Mucosa of rectum (tissue), 2 donors: ENCODE measurements at regions not wholly inside any gene's neighbourhood (a gene's known extent, or its start where the extent isn't known, plus 50 kb on each side); places are given as distances from the start of the nearest gene placed in this dataset.
"Not testable (repeated sequence)": the region's sequence is repeated elsewhere in the genome, so short reads cannot be mapped to it uniquely, and the experiment has no call there.

ENCODE experiments used
- H3K27ac ChIP-seq, 2 donors: one replicate each; pipeline ENCODE4 v1.7.0; 2013; ENCODE audit warnings: inconsistent platforms in 2 of 2, low read depth in 2 of 2, low read length in 2 of 2
- H3K27me3 ChIP-seq, 2 donors: one replicate each; pipeline ENCODE4 v1.7.0; 2013; ENCODE audit warnings: low read length in 2 of 2; ENCODE audit not compliant: control insufficient read depth in 2 of 2, insufficient read depth in 2 of 2
- H3K36me3 ChIP-seq, 2 donors: one replicate each; pipeline ENCODE4 v1.7.0; 2013; ENCODE audit warnings: low read length in 2 of 2; ENCODE audit not compliant: control insufficient read depth in 2 of 2, insufficient read depth in 2 of 2
- H3K4me1 ChIP-seq, 2 donors: one replicate each; pipeline ENCODE4 v1.7.0; 2013; ENCODE audit warnings: low read length in 2 of 2, mild to moderate bottlenecking in 1 of 2; ENCODE audit not compliant: control insufficient read depth in 2 of 2, insufficient read depth in 2 of 2
- H3K4me3 ChIP-seq, 2 donors: one replicate each; pipeline ENCODE4 v1.7.0; 2013; ENCODE audit warnings: low read length in 2 of 2
- H3K9ac ChIP-seq, 2 donors: one replicate each; pipeline ENCODE4 v1.7.0; 2013; ENCODE audit warnings: low read length in 2 of 2, low read depth in 1 of 2, mild to moderate bottlenecking in 1 of 2
- H3K9me3 ChIP-seq, 2 donors: one replicate each; pipeline ENCODE4 v1.7.0; 2013; ENCODE audit warnings: low read length in 2 of 2; ENCODE audit not compliant: control insufficient read depth in 2 of 2
- donor health status: healthy.
- donor health status: Normal muscosa, but diverticular disease.

GRCh38 chr6:19370831-19371230 lies 466.3 kb upstream of the ID4 start:
- Histone ChIP-seq H3K9ac (no peak overlapping the region), H3K36me3 (no peaks in the 10 kb centered on the region), H3K27me3 (no peaks in the 10 kb centered on the region), H3K27ac (no peak overlapping the region), H3K4me3 (no peak overlapping the region), H3K4me1 (no peaks in the 10 kb centered on the region), H3K9me3 (no peaks in the 10 kb centered on the region)

GRCh38 chr6:19375613-19376012 lies 461.6 kb upstream of the ID4 start:
- Histone ChIP-seq H3K4me3 (no peak overlapping the region), H3K27me3 (no peaks in the 10 kb centered on the region), H3K4me1 (no peaks in the 10 kb centered on the region), H3K36me3 (no peaks in the 10 kb centered on the region), H3K9ac (no peak overlapping the region), H3K9me3 (no peaks in the 10 kb centered on the region), H3K27ac (no peak overlapping the region)

- Histone ChIP-seq H3K27me3 (no peaks in the 10 kb centered on the region), H3K4me3 (no peak overlapping the region), H3K9me3 (no peaks in the 10 kb centered on the region), H3K4me1 (no peaks in the 10 kb centered on the region), H3K9ac (no peak overlapping the region), H3K36me3 (no peaks in the 10 kb centered on the region), H3K27ac (no peak overlapping the region)
Measured at GRCh38 chr6:19377722-19378121, 459.4 kb upstream of the ID4 start.

GRCh38 chr6:19380293-19380692 lies 456.9 kb upstream of the ID4 start:
- Histone ChIP-seq H3K36me3 (no peaks in the 10 kb centered on the region), H3K27ac (no peak overlapping the region), H3K4me3 (no peak overlapping the region), H3K9ac (no peak overlapping the region), H3K4me1 (no peaks in the 10 kb centered on the region), H3K27me3 (no peaks in the 10 kb centered on the region), H3K9me3 (no peaks in the 10 kb centered on the region)

DNA sequence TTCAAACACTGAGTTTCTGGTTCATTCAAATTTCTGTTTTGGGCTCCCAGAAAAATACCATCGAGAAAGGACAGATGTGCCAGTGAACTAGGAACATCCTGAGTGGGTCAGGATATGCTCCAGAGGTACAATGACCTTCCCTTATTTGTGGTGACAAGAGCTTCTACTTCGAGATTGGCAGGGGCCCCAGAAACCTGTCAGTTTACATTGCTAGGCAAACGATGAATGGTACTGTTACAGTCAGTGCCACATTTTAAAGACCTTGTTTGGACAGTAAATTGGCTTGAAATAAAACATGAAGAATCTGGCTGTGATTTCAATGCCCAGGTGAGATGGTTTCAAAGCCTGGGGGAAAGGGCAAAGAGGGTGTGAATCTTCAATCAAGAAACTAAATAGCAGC lies 454.5 kb upstream of the ID4 start:
- H3K36me3 ChIP-seq, result no peaks in the 10 kb centered on the region
- no peaks in the 10 kb centered on the region for H3K9me3 ChIP-seq
- no peaks in the 10 kb centered on the region for H3K27me3 ChIP-seq
- H3K4me3 ChIP-seq, result no peak overlapping the region
- no peak overlapping the region for H3K27ac ChIP-seq
- H3K4me1 ChIP-seq, result no peaks in the 10 kb centered on the region
- no peak overlapping the region for H3K9ac ChIP-seq

- H3K36me3 ChIP-seq, result no peaks in the 10 kb centered on the region
- H3K27me3 ChIP-seq, result no peaks in the 10 kb centered on the region
- no peaks in the 10 kb centered on the region for H3K4me1 ChIP-seq
- H3K4me3 ChIP-seq, result no peak overlapping the region
- H3K27ac ChIP-seq, result no peak overlapping the region
- H3K9ac ChIP-seq, result no peak overlapping the region
- H3K9me3 ChIP-seq, result no peaks in the 10 kb centered on the region
Measured at GRCh38 chr6:19391926-19392325, 445.2 kb upstream of the ID4 start.

DNA sequence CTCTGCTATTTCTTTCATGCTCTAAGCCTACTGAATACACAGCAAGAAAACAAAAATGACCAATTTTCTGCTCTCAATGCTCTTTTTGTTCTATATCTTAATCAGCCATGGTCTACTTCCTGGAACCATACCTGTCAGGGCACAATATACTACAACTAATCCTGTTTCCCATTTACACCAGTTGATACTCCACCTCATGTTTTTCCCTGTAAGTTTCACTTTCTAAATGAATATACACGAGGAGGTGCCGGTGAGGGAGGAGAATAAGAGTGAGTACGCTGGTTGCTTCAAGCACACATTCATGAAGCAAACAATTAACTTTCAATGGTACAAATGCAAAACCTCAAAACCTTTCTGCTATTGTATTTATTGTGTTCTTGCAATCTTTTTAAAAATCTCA lies 443.1 kb upstream of the ID4 start:
- no peaks in the 10 kb centered on the region for H3K27me3 ChIP-seq
- H3K27ac ChIP-seq, result no peak overlapping the region
- no peaks in the 10 kb centered on the region for H3K36me3 ChIP-seq
- H3K4me1 ChIP-seq, result no peaks in the 10 kb centered on the region
- H3K9ac ChIP-seq, result no peak overlapping the region
- no peak overlapping the region for H3K4me3 ChIP-seq
- H3K9me3 ChIP-seq, result no peaks in the 10 kb centered on the region

GRCh38 chr6:19394687-19395086 lies 442.5 kb upstream of the ID4 start:
- Histone ChIP-seq H3K4me3 (no peak overlapping the region), H3K9me3 (no peaks in the 10 kb centered on the region), H3K36me3 (no peaks in the 10 kb centered on the region), H3K4me1 (no peaks in the 10 kb centered on the region), H3K27ac (no peak overlapping the region), H3K9ac (no peak overlapping the region), H3K27me3 (no peaks in the 10 kb centered on the region)

GRCh38 chr6:19395316-19395715 lies 441.9 kb upstream of the ID4 start:
- Histone ChIP-seq H3K36me3 (no peaks in the 10 kb centered on the region), H3K9me3 (no peaks in the 10 kb centered on the region), H3K4me1 (no peaks in the 10 kb centered on the region), H3K27ac (no peak overlapping the region), H3K27me3 (no peaks in the 10 kb centered on the region), H3K9ac (no peak overlapping the region), H3K4me3 (no peak overlapping the region)

GRCh38 chr6:19399406-19399805 lies 437.8 kb upstream of the ID4 start:
- no peaks in the 10 kb centered on the region for H3K27me3 ChIP-seq
- no peaks in the 10 kb centered on the region for H3K9me3 ChIP-seq
- H3K4me1 ChIP-seq, result no peaks in the 10 kb centered on the region
- no peak overlapping the region for H3K27ac ChIP-seq
- H3K36me3 ChIP-seq, result no peaks in the 10 kb centered on the region
- no peak overlapping the region for H3K9ac ChIP-seq
- H3K4me3 ChIP-seq, result no peak overlapping the region

GRCh38 chr6:19404884-19405283 lies 432.3 kb upstream of the ID4 start:
- H3K9ac ChIP-seq, H3K27me3 ChIP-seq, H3K4me1 ChIP-seq, H3K36me3 ChIP-seq, H3K4me3 ChIP-seq, H3K9me3 ChIP-seq, H3K27ac ChIP-seq: not testable (repeated sequence)
